Glomerular endothelial cell (primary cell): ENCODE measurements at regions not wholly inside any gene's neighbourhood (a gene's known extent, or its start where the extent isn't known, plus 50 kb on each side); places are given as distances from the start of the nearest gene placed in this dataset.
A peak's percentile ranks its signal among the peaks of the same experiment; 100 is the strongest.

ENCODE experiments used
- DNase-seq: peaks from one replicate; pipeline ENCODE4 v3.0.0-alpha.2; 2011; ENCODE audit warnings: low read depth, low spot score; ENCODE audit errors: extremely low read depth

GRCh38 chr18:56323673-56324072 is 314.7 kb downstream of the TXNL1 start:
- DNase-seq = no peak

- DNase-seq = no peak
Observed at GRCh38 chr18:56322406-56322805, 316.0 kb downstream of the TXNL1 start.

GRCh38 chr18:56321470-56321869 is 316.9 kb downstream of the TXNL1 start:
- DNase-seq = no peak

GRCh38 chr18:56319953-56320352 is 318.4 kb downstream of the TXNL1 start:
- no peak for DNase-seq

GRCh38 chr18:56316727-56317126 is 321.7 kb downstream of the TXNL1 start:
- DNase-seq = no peak

- DNase-seq = no peak
Observed at GRCh38 chr18:56315363-56315762, 323.0 kb downstream of the TXNL1 start.

GRCh38 chr18:56314396-56314795 is 324.0 kb downstream of the TXNL1 start:
- no peak for DNase-seq

- no peak for DNase-seq
Observed at GRCh38 chr18:56312551-56313335, 325.6 kb downstream of the TXNL1 start.

GRCh38 chr18:56309104-56309503 is 329.3 kb downstream of the TXNL1 start:
- no peak for DNase-seq

- no peak for DNase-seq
Observed at GRCh38 chr18:56307354-56308170, 330.8 kb downstream of the TXNL1 start.

GRCh38 chr18:56306797-56307196 is 331.6 kb downstream of the TXNL1 start:
- no peak for DNase-seq

- DNase-seq = no peak
Observed at GRCh38 chr18:56305583-56305982, 332.8 kb downstream of the TXNL1 start.

GRCh38 chr18:56302156-56302555 is 336.2 kb downstream of the TXNL1 start:
- DNase-seq = no peak

- DNase-seq = no peak
Observed at GRCh38 chr18:56299740-56300139, 338.7 kb downstream of the TXNL1 start.

GRCh38 chr18:56298935-56299334 is 339.5 kb downstream of the TXNL1 start:
- DNase-seq = peak; percentile 44

- no peak for DNase-seq
Observed at GRCh38 chr18:56296381-56296780, 342.0 kb downstream of the TXNL1 start.

GRCh38 chr18:56294484-56295183 is 343.8 kb downstream of the TXNL1 start:
- no peak for DNase-seq

GRCh38 chr18:56291294-56291693 is 347.1 kb downstream of the TXNL1 start:
- DNase-seq = peak; percentile 44

GRCh38 chr18:56289381-56289780 is 349.0 kb downstream of the TXNL1 start:
- DNase-seq = no peak

GRCh38 chr18:56286775-56287325 is 351.5 kb downstream of the TXNL1 start:
- no peak for DNase-seq
